Mesothelial cell of epicardium (in vitro differentiated cells): ENCODE measurements at regions not wholly inside any gene's neighbourhood (a gene's known extent, or its start where the extent isn't known, plus 50 kb on each side); places are given as distances from the start of the nearest gene placed in this dataset.

ENCODE experiments used
- DNase-seq, 2 experiments: peaks; one replicate each; pipeline ENCODE4 v3.0.0; 2021; ENCODE audit warnings: low spot score in 2 of 2; ENCODE audit not compliant: unreplicated experiment in 2 of 2
- H3K27ac Mint-ChIP-seq: 2 replicates; pipeline ENCODE4 v1.8.0; 2021; ENCODE audit warnings: mixed read lengths
- H3K27me3 Mint-ChIP-seq: 2 replicates; pipeline ENCODE4 v1.8.0; 2021; ENCODE audit warnings: low read depth, mixed read lengths
- H3K36me3 Mint-ChIP-seq: 2 replicates; pipeline ENCODE4 v1.8.0; 2021; ENCODE audit warnings: mixed read lengths
- H3K4me1 Mint-ChIP-seq: 2 replicates; pipeline ENCODE4 v1.8.0; 2021; ENCODE audit warnings: mixed read lengths
- H3K4me3 Mint-ChIP-seq: 2 replicates; pipeline ENCODE4 v1.8.0; 2021; ENCODE audit warnings: mild to moderate bottlenecking, moderate library complexity, mixed read lengths
- H3K9me3 Mint-ChIP-seq: 2 replicates; pipeline ENCODE4 v1.8.0; 2021; ENCODE audit warnings: mixed read lengths
- TF ChIP-seq, protein P1 (sequence below): fragments of 200-600 bp; sonication (generic); IDR thresholded peaks from one replicate; pipeline ENCODE4 v1.5.0; 2021; ENCODE audit warnings: antibody characterized with exemption; ENCODE audit not compliant: unreplicated experiment

DNA sequence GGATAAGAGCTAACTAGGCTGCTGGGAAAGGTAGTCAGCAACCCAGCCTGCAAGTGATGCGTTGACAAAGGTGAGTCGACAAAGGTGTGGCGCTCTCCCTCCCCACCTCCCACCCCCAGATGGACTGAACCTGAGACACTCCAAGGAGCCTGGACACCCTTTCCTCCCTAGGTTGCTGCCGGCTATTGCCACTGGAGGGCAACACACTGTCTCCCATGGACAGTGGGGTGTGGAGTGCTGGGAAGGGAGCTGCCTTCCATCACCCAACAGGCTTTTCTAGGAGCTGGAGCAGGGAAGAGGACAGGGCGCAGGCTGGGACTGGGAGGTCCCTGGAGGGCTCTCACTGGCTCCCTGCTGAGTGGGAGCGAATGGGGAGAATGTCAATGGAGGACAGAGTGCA lies 75.4 kb upstream of the ARAP3 start:
- H3K9me3 Mint-ChIP-seq: no peaks in the 10 kb centered on the region
- H3K27me3 Mint-ChIP-seq: peaks cover 85% of the 10 kb centered on the region
- H3K4me1 Mint-ChIP-seq: peaks cover 12% of the 10 kb centered on the region
- DNase-seq: no peak
- H3K4me3 Mint-ChIP-seq: no peak overlapping the region
- TF ChIP-seq, protein P1, sequence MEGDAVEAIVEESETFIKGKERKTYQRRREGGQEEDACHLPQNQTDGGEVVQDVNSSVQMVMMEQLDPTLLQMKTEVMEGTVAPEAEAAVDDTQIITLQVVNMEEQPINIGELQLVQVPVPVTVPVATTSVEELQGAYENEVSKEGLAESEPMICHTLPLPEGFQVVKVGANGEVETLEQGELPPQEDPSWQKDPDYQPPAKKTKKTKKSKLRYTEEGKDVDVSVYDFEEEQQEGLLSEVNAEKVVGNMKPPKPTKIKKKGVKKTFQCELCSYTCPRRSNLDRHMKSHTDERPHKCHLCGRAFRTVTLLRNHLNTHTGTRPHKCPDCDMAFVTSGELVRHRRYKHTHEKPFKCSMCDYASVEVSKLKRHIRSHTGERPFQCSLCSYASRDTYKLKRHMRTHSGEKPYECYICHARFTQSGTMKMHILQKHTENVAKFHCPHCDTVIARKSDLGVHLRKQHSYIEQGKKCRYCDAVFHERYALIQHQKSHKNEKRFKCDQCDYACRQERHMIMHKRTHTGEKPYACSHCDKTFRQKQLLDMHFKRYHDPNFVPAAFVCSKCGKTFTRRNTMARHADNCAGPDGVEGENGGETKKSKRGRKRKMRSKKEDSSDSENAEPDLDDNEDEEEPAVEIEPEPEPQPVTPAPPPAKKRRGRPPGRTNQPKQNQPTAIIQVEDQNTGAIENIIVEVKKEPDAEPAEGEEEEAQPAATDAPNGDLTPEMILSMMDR: no peak
- H3K27ac Mint-ChIP-seq: no peak overlapping the region
- no peaks in the 10 kb centered on the region for H3K36me3 Mint-ChIP-seq

DNA sequence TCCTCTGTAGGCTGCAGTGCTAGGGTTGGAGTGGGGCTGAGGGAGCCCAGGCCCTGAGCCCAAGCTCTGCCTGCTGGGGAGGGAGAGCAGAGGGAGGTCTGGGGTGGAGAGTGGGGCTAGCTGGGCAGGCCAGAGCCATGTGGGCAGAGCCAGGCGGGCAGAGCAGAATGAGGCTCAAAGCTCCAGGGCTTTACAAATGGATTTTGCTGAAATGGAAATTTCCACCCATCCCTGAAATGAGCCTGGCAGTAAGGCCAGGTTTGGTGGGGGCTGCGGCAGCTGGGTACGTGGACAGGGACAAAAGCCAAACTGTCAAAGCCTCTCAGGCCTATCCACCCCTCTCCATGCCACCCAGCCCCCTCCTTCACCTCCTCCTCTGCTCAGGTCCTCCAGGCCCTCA lies 74.2 kb upstream of the ARAP3 start:
- no peak overlapping the region for H3K4me3 Mint-ChIP-seq
- TF ChIP-seq, protein P1: no peak
- H3K27ac Mint-ChIP-seq: no peak overlapping the region
- H3K9me3 Mint-ChIP-seq: no peaks in the 10 kb centered on the region
- no peak for DNase-seq
- no peaks in the 10 kb centered on the region for H3K36me3 Mint-ChIP-seq
- H3K4me1 Mint-ChIP-seq: peaks cover 12% of the 10 kb centered on the region
- peaks cover 86% of the 10 kb centered on the region for H3K27me3 Mint-ChIP-seq

DNA sequence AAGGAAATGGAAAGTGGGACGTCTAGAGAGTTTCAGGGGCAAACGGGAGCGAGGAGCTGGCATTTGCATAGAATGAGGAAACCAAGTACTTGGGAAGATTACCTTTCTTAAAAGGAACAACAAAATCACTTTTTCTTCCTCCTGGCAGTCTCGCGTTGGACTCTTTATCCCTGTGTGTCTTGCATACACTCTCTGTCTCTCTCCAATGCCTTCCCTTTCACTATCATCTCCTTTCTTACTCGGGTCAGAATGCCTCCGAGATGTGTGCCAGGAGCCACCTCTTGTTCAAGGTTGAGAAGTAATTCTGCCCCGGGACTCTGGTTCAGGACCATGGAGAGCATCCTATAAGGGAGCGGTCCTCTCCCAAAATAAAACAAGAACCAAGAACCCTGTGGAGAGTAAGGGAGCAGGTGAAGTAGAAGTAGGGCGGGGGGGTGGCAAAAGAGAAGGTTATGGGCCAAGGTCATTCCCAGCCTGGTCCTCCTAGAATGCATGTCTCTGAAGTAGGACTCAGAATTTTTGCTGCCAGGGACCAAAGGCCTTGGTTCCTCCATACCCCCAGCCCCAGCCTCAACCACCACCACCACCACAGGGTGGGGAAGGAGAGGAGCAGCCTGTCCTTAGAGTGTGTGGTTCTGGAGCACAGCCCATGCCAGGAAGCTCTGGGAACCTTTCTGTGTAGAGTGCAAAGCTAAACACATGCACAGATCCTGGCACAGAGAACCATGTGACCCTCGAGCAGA lies 72.1 kb upstream of the ARAP3 start:
- Mint-ChIP-seq H3K4me3 (no peak overlapping the region), H3K4me1 (peaks cover 12% of the 10 kb centered on the region), H3K9me3 (no peaks in the 10 kb centered on the region), H3K27me3 (peaks cover 88% of the 10 kb centered on the region), H3K27ac (no peak overlapping the region), H3K36me3 (no peaks in the 10 kb centered on the region)
- peak in 1 of 2 experiments; percentile 53 for DNase-seq
- TF ChIP-seq, protein P1: no peak

DNA sequence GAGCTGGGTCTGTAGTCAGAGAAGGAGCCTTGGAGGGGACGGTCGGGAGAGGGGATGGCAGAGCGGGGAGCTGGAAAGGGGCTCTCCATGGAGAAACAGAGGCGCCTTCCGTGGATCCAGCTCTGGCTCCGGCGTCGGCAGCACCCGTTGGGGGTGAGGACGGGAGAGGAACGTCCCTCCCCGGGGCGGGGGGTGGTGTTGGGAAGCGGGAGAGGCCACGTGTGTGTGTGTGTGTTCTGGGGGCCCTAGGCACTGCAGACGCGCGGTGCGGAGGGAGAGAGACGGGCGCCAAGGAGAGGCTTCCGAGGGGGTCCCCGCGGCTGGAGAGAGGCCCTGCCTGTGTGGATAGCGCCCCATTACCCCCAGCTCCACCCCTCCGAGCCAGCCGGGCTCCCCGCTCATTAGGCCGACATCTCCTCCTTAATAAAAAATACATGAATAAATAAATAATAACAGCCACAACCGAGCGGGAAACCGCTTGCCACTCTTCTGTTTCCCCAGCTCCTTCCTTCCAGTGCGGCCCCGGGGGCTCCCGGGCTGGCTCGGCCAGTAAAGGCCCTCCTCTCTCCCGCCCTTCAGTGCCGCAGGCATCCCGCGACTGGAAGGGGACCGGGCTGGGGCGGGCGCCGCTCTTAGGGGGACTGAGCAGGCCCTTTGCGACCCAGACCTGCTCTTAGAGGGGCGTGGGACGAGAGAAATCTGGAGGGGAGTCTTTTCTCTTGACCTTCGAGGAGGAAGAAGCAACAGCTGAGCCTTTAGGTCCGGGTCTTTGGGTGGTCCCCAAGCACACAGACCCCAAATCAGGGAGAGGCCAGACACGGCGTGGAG lies 71.3 kb upstream of the ARAP3 start:
- H3K27me3 Mint-ChIP-seq: peaks cover 88% of the 10 kb centered on the region
- H3K36me3 Mint-ChIP-seq: no peaks in the 10 kb centered on the region
- H3K27ac Mint-ChIP-seq: no peak overlapping the region
- DNase-seq: no peak
- H3K9me3 Mint-ChIP-seq: no peaks in the 10 kb centered on the region
- H3K4me3 Mint-ChIP-seq: no peak overlapping the region
- peaks cover 8% of the 10 kb centered on the region for H3K4me1 Mint-ChIP-seq
- TF ChIP-seq, protein P1: no peak

DNA sequence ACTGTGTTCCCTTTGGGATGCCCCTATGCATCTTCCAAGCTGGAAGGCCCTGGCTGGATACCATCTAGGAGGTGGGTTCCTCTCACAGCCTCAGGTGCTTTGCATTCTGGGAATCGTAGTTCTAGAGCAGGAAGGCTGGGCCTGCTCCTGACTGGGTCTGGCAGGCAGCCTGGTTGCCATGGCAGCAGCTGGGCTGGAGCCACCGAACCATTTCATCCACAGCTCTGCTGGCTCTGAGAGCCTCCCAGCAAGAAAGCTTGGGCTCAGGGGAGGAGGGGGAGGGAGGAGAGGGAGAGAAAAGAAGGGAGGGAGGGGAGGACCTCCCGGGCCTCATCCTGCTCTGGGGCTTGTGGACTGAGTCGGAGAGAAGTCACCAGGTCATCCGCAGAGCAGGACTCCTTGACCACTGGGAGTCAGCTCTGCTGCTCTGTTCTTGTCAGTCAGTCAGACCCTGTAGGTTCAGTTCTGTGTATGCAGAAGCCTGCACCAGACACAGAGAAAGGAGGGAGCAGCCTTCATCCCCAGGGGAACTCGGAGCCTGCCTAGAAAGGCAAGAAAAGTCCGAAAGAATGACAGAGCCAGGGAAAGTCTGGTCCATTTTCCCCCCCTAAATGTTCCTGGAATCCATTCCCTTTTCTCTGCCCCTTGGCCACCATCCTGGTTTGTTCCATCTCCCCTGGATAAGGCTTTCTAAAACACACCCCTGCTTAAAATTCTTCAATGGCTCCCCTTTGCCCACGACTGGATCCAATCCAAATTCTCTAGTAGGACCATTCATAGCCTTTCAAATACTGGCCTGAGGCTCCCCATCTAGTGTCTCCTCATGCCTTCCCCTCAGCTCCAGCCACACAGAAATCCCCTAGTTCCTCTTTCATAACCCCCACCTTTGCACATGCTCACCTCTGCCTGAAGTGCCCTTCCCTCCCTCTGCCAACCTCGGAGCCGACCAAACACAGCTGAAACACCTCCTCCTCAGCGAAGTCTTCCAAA lies 65.4 kb upstream of the ARAP3 start:
- Mint-ChIP-seq H3K27ac (no peak overlapping the region), H3K36me3 (no peaks in the 10 kb centered on the region), H3K27me3 (peaks cover 79% of the 10 kb centered on the region), H3K4me1 (no peaks in the 10 kb centered on the region), H3K9me3 (no peaks in the 10 kb centered on the region), H3K4me3 (no peak overlapping the region)
- peak in 1 of 2 experiments; percentile 57 for DNase-seq
- TF ChIP-seq, protein P1: no peak
